Fibroblast of villous mesenchyme (primary cell): ENCODE measurements at regions not wholly inside any gene's neighbourhood (a gene's known extent, or its start where the extent isn't known, plus 50 kb on each side); places are given as distances from the start of the nearest gene placed in this dataset.
"Not testable (repeated sequence)": the region's sequence is repeated elsewhere in the genome, so short reads cannot be mapped to it uniquely, and the experiment has no call there.

Experiments used
- DNase-seq: peaks from one replicate; pipeline ENCODE4 v3.0.0-alpha.2; 2010; ENCODE audit warnings: low read depth
- H3K4me3 ChIP-seq: 2 replicates; pipeline ENCODE4 v1.5.1; 2011; ENCODE audit warnings: low read depth, mild to moderate bottlenecking, low read length
- TF ChIP-seq, protein P1 (sequence below): IDR thresholded peaks from 2 replicates; pipeline ENCODE4 v1.5.1; 2012; ENCODE audit warnings: low read depth, mild to moderate bottlenecking, low read length; ENCODE audit not compliant: insufficient read depth

DNA sequence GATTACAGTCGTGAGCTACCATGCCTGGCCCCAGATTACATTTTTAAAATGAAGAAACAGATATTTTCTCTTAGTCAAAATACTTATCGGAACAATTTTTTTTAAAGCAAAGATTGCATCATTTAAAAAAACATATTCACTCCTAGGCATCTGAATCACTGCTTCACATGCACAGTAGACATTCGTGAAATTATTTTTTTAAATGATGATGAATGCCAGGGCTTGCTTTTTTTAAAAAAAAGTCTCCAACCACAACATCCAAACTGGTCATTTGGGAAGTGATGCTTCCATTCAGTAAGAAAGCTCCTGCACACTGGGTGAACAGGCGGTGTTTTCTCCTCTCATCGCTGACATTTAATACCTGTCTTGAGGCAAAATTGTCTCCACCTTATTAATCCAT lies 223.0 kb upstream of the DMRT1 start:
- TF ChIP-seq, protein P1, sequence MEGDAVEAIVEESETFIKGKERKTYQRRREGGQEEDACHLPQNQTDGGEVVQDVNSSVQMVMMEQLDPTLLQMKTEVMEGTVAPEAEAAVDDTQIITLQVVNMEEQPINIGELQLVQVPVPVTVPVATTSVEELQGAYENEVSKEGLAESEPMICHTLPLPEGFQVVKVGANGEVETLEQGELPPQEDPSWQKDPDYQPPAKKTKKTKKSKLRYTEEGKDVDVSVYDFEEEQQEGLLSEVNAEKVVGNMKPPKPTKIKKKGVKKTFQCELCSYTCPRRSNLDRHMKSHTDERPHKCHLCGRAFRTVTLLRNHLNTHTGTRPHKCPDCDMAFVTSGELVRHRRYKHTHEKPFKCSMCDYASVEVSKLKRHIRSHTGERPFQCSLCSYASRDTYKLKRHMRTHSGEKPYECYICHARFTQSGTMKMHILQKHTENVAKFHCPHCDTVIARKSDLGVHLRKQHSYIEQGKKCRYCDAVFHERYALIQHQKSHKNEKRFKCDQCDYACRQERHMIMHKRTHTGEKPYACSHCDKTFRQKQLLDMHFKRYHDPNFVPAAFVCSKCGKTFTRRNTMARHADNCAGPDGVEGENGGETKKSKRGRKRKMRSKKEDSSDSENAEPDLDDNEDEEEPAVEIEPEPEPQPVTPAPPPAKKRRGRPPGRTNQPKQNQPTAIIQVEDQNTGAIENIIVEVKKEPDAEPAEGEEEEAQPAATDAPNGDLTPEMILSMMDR, result no peak
- peak; percentile 30 for DNase-seq
- no peak overlapping the region for H3K4me3 ChIP-seq

DNA sequence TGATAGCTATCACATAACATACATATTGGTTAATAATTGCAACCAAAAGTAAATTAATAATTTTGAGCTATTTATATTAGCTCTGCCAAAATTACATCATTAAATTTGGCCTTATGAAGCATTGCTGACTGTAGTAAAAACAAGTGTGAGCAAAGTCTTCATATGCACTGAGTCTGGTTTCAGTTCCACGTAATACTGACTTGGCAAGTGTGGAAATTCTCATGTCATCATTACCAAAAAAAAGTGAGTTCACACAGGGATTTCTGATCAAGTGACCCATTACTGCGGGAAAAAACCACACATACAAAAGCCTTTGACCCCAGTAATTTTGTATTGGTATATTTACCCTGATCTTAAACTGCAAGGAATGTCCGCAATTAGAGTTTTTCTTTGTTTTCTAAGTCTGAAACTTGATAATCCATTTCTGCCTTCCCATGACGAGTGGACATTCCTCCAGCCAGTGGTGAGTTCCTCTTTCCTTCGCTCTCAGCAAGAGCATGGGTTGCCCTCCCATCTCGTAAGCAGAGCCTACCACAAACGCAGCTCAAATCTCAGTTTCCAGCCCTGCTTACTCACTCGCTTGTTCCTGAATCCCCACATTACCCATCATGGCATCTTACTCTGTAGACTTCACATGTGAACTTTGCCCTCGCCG lies 220.2 kb upstream of the DMRT1 start:
- no peak overlapping the region for H3K4me3 ChIP-seq
- DNase-seq, result no peak
- TF ChIP-seq, protein P1, result no peak

DNA sequence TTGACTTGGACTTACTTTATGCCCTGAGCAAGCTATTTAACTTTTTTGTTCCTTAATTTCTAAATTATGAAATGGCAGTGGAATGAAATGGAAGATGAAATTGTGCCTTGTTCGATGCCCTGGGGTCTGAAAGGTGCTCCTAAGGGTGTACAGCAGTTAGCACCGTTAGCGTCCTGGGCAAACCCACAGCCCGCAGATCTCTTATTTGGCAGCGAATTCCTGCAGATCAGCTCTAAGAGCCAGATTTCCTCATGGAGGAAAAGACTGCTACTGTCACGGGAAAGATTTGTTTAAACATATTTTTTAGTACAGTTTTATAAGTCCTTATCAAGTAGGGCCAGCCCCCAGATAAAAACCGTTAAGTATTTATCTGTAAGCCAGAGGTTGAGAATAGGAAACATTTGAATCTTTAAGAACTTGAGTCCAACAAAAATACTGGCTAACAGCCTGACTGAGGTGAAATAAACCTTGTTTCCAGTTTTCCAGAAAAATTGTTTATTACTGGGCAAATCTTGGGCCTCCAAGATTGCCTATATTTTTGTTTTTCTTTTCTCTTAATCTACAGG lies 216.5 kb upstream of the DMRT1 start:
- no peak overlapping the region for H3K4me3 ChIP-seq
- TF ChIP-seq, protein P1, result no peak
- DNase-seq, result no peak

DNA sequence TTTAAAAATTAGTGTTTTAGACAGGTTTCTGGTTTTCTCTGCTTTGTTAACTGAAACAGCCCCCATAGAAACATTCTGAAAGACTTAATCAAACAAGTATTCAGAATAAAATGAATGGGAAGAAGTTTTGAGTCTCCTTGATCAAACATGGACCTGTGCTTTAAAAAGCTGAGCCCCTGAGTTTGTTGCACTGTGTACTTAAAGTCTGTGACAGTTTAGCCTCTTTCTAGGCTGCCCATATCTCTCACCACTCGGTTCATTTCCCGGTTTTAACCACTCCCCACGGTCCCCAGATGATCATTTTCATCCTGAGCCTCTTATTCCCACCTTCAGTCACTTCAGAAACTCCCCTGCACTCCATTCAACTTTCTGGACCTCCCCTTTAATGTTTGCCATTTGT lies 215.9 kb upstream of the DMRT1 start:
- DNase-seq, result no peak
- TF ChIP-seq, protein P1, result no peak
- no peak overlapping the region for H3K4me3 ChIP-seq

DNA sequence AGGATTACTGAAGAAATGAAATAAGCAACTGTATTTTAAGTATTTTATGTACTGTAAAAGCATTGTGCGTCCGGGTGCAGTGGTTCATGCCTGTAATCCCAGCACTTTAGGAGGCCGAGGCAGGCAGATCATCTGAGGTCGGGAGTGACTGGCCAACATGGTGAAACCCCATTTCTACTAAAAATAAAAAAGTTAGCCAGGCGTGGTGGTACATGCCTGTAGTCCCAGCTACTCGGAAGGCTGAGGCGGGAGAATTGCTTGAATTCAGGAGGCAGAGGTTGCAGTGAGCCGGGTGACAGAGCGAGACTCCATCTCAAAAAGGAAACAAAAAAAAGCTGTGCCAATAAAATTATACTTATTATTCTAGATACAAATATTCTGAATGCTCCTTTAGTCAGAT lies 215.4 kb upstream of the DMRT1 start:
- not testable (repeated sequence) for H3K4me3 ChIP-seq, DNase-seq

DNA sequence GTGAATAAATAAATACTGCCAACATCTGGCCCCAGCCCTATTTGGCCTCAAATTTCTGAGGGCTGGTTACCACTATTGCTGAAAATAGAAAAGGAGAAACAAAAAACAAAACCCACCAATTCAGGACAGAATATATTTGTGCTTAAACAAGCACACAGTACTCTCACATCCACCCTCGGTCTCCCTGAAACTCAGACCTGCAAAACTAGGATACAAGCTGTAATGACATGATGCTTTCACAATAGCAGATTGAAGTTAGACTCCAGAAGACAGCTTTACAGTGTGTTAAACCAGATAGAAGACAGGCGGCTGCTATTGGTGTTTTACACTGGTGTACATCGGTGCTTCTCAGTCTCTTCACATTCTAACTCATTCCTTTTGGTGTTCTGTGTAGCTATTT lies 214.9 kb upstream of the DMRT1 start:
- H3K4me3 ChIP-seq, result no peak overlapping the region
- peak; percentile 84 for DNase-seq

DNA sequence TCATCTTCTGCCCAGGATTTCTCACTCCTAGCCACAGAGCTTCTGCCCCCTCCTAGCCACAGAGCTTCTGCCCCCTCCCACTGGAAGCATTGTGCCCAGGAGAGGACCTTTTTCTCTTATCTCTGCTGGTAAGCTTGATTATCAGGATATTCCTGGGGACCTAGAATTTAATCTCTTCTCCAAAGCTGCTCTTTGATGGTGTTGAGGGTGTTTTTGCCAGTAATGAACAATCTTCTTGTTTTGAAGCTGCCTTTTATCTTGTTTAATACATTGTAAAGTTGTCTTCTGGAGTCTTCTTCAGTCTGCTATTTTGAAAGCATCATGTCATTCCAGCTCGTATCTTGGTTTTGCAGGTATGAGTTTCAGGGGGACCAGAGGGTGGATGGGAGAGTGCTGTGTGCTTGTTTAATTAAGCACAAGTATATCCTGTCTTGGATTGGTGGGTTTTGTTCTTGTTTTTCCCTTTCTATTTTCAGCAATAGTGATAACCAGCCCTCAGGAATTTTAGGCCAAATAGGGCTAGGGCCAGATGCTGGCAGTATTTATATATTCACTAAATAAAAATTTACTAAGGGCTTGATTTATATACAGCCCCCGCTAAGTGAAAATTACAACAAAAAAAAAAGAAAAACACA lies 214.0 kb upstream of the DMRT1 start:
- H3K4me3 ChIP-seq, result no peak overlapping the region
- TF ChIP-seq, protein P1, result no peak
- no peak for DNase-seq

More for the DNA sequence above, 214.9 kb upstream of the DMRT1 start:
- TF ChIP-seq, protein P1, result no peak
